GM19455 (cell line): ENCODE measurements at regions not wholly inside any gene's neighbourhood (a gene's known extent, or its start where the extent isn't known, plus 50 kb on each side); places are given as distances from the start of the nearest gene placed in this dataset.

Experiments
- ATAC-seq: cut with Tn5 transposase; IDR thresholded peaks from one replicate; pipeline ENCODE4 v1.9.1; 2021; ENCODE audit not compliant: unreplicated experiment

DNA sequence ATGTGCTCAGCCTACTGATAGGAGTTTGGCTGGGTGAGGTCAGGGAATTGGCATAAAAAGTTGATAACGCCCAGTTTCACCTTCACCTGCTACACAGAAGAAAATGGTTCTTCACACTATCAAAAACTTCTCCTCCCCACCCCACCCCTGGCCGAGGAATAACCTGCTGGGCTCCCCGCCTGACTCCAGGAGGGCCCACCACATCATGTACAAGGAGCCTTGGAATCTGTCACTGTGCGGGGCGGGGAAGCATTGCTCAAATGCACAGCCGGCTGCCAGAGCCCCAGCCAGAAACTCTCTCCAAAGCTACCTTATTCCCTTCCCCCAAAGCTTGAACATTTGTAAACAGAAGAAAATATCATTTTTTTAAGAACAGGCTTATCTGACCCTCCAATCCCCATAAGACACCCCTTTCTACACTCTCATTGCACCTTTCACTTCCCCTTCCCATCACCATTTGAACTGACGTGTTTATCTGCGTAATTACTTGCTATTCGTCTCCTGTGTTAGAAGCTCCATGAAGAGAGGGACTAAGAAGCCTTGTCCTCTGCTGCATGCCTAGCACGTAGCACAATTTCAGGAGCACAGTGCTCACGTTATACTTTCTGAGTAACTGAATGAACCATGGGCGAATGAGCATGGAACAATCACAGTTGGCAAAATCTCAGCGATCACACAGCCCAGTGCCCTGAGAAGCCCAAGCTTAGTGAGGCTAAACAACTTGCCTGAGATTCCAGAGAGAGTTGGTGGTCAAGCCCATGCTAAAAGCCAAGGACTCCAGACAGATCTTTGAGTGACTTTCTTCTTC lies 82.9 kb downstream of the HES1 start:
- ATAC-seq: no peak

- no peak for ATAC-seq
Measured at GRCh38 chr3:194219826-194220410, 84.0 kb downstream of the HES1 start.

- no peak for ATAC-seq
Measured at GRCh38 chr3:194220901-194221326, 85.0 kb downstream of the HES1 start.

DNA sequence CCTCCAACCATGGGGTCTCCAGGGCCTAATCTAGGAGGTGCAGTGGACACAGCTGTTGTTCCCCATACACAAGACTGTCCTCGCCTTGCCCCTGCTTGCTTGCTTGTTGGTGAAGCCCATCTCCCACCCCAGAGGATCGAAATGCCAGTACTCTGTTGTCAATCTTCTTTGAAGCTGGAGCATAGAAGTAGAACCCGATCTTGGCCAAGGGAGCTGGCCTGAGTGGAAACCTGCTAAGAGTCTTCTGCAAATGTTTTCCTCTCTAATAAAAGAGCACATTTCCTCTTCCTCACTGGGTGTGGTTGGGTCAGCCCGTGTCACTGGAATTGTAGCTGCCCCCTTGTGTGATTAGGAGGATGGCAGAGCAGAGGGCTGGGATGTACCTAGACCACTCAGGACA lies 85.4 kb downstream of the HES1 start:
- ATAC-seq: no peak

DNA sequence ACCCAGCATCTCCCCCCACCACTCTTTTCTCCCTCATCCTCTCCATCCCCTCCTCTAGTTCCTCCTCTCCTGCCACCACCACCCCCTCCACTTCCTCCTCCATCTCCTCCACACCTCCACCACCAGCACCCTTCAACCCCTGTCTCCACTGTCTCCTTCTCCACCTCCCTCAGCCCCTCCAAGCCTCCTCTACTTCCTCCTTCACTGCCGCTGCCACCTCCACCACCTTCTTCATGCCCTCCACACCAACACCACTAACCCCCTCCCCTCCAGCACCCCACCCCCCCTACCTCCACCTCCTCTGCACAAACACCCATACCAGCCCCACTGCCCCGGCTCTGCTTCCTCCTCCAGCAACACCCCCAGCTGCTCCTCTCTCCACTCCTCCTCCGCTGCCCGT lies 88.0 kb downstream of the HES1 start:
- no peak for ATAC-seq

GRCh38 chr3:194224471-194225417 lies 88.8 kb downstream of the HES1 start:
- ATAC-seq: no peak

GRCh38 chr3:194225418-194225812 lies 89.5 kb downstream of the HES1 start:
- no peak for ATAC-seq

GRCh38 chr3:194225988-194226663 lies 90.2 kb downstream of the HES1 start:
- ATAC-seq: no peak

DNA sequence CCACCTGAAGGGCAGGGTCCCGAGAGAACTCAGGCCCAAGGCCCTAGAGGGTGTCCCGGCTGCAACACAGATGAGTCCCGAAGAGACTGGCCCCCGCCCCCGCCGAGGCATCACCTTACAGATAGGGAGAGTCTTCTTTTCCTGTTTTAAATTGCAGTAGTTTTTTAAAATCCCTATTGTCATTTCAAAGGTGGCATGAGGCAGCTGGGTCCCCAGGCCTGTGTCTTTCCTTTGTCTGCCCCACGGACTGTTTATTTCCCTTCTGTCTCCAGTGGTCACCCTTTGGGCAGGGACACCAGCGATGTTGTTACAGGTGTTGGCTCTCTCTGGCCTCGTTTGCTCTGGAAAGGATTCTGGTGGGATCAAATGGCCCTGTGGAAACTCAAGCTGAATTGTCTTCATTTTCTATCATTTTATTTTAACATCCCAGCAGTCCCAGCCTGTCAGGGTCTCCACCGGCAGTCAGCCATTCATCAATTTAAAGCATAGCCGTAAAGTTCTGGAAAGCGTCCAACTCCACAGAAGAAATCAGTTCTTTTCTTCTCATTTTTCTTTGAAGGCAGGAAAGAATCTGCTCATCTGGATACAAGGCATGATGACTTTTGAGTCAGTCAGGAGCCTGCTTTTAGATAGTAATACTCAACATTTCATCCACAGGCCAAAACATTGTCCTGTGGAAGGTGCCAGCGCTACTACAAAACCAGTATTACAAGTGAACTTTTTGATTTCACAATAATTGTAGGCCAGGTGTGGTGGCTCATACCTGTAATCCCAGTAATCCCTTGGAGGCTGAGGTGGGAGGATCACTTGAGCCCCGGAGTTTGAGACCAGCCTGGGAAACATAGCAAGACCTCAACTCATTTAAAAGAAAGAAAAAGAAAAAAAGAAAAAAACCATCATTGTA lies 96.2 kb downstream of the HES1 start:
- ATAC-seq: no peak

DNA sequence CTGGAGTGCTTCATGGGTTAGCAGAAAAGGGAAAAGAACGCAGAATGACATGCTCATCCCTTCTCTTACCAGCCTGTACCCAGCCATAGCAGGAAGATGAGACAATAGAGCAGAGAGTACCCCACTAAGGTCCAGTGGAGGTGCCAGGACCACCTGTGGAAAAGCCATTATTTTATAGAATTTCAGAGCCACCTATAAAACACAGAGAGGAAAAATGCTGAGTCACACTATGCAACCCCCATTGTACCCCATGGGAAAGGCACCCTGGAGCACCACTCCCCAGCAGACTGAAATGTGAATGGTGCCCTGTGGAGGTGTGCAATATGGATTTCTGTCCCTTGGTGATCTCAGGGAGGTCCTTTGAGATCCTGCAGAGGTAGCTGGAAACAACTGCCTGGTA lies 97.2 kb downstream of the HES1 start:
- ATAC-seq: no peak

GRCh38 chr3:194235160-194235559 lies 99.2 kb downstream of the HES1 start:
- no peak for ATAC-seq

DNA sequence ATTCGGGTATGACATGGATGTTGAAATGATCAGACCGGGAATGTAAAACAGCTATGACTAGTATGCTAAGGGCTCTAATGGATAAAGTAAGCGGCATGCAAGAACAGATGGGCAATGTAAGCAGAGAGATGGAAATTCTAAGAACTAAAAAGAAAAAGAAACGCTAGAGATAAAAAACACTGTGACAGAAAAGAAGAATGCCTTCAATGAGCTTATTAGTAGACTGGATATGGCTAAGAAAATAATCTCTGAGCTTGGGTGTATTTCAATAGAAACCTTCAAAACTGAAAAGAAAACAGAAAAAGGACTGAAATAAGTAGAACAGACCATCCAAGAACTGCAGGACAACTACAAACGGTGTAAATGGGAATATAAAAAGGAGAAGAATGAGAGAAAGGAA lies 101.2 kb downstream of the HES1 start:
- no peak for ATAC-seq

- no peak for ATAC-seq
Measured at GRCh38 chr3:194240766-194241165, 104.8 kb downstream of the HES1 start.

DNA sequence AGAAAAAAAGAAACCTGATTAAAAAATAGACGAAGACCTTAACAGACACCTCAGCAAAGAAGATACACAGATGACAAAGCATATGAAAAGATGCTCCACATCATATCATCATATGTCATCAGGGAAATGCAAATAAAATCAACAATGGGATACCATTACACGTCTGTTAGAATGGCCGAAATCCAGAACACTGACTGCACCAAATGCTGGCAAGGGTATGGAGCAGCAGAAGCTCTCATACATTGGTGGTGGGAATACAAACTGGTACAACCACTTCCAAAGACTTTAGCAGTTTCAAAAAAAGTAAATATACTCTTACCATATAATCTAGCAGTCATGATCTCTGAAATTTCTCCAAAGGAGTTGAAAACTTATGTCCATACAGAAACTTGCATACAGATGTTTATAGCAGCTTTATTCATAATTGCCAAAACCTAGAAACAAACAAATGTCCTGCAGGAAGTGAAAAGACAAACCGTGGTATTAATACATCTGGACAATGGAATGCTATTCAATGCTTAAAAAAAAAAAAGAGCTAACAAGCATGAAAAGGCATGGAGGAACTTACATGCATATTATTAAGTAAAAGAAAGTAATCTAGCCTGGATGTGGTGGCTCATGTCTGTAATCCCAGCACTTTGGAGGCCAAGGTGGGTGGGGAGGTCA lies 107.4 kb downstream of the HES1 start:
- ATAC-seq: no peak

DNA sequence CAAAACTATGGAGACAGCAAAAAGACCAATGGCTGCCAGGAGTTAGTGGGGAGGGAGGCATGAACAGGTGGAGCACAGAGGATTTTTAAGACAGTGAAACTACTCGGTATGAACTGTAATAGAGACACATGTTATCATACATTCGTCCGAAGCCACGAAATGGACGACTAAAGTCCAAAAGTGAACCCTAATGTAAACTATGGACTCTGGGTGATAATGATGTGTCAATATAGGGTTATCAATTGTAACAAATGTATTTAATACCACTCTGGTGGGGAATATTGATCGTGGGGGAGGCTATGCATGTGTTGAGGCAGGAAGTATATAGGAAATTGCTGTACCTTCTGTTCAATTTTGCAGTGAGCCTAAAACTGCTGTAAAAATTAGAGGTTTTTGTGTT lies 107.0 kb downstream of the CPN2 start:
- ATAC-seq: no peak

DNA sequence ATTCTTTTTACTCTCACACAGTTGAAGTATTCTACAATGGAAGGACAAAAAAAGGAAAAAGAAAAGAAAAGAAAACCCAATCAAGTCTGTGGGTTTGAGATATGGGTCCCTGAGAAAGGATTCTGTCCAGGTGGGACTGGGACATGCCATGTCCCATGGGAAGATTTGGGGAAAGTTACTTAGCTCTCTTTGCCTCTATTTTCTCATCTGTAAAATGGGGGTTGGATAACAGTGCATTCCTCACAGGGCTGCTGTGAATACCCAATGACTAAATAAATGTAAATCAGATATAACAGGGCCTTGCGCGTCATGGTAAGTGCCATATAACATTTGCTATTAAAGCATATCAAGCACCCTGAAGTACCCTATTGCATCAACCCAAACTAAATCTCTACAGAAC lies 105.7 kb downstream of the CPN2 start:
- ATAC-seq: no peak

- ATAC-seq: no peak
Measured at GRCh38 chr3:194245975-194246561, 105.1 kb downstream of the CPN2 start.

DNA sequence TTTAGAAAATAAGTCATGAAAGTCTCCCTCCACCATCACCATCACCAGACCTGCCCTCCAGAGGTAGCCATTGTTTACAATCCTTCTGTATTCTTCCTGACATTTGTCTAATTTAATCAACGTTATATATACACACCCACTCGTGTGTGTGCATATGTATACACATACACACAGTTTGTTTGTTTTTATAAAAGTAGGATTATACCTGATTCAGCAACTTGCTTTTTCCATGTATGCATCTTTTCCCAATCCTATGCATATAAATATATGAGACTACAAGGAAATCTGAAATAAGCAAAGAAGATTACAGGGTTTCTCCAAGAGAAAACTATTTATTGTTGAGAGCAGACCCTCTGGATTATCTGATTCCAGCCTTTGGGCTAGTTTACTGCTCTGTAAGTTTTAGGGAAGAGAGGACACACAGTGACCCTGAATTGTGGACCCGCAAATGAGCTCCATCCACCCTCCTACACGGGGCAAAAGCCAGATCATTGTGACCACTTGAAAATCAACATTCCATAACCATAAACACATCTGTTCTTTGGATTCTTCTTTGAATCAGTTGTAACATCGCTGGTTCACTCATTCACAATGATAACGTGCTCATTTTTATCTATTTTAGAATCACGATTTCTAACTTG lies 104.3 kb downstream of the CPN2 start:
- ATAC-seq: no peak

DNA sequence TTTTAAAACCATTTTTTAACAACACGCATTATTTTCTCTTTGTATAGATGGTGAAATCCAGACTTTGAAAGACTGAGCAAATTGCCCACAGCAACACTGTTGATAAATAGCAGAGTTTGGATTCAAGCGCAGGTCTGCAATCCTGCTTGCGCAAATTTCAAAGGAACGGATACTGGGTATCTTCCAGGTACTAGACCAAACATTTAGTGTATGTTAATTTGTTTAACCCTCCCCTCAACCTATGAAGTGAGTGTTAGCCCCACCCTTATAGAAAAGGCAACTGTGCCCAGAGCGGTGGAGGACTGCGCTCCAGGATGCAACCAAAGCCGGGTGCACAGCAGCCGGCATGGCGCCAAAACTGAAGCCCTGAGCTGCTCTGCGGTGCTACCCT lies 103.8 kb downstream of the CPN2 start:
- ATAC-seq: no peak
